HepG2 (cell line): ENCODE measurements at regions not wholly inside any gene's neighbourhood (a gene's known extent, or its start where the extent isn't known, plus 50 kb on each side); places are given as distances from the start of the nearest gene placed in this dataset.

Source experiments
- ATAC-seq: fragments of 200-7000 bp; cut with Tn5 transposase; 3 replicates; pipeline ENCODE4 v1.9.1; 2020; ENCODE audit warnings: mild to moderate bottlenecking, moderate library complexity
- BruUV-seq: library from RNA; stranded (reverse); fragments of 400-500 nt; replicated peaks from 2 replicates; lab custom pipeline; 2021; lab: Mats Ljungman, UMichigan
- CTCF ChIA-PET: fragments of 300-600 bp; formaldehyde crosslinking; extraction: SDS; loops from one replicate; lab custom pipeline; 2021; ENCODE audit warnings: low total read pairs, inconsistent platforms, low intra/inter-chr PET ratio; lab: Yijun Ruan, JAX
- POLR2A ChIA-PET: fragments of 350-600 bp; sonication (Branson Sonifier 250); formaldehyde crosslinking; loops from one replicate; lab custom pipeline; 2020; ENCODE audit warnings: antibody characterized with exemption, inconsistent platforms; lab: Yijun Ruan, JAX
- DNase-seq: peaks from one replicate; pipeline ENCODE4 v3.0.0-alpha.2; 2015; ENCODE audit warnings: low spot score
- FAIRE-seq: peaks from 3 replicates; lab custom pipeline; 2011; peaks lifted over from hg19 to GRCh38; lab: Jason Lieb, UNC
- H2AFZ ChIP-seq: one replicate; pipeline ENCODE4 v1.6.1; 2011; ENCODE audit warnings: low read length, inconsistent platforms
- H3K27ac ChIP-seq: fragments of 300-600 bp; 3 replicates; pipeline ENCODE4 v1.8.0; 2011; ENCODE audit warnings: mixed run types, mild to moderate bottlenecking, mixed read lengths, low read length, inconsistent platforms; ENCODE audit not compliant: insufficient read depth; ENCODE audit errors: extremely low read length
- H3K27me3 ChIP-seq, 2 experiments: fragments of 200-600 bp in 1 of 2; 2 replicates in 1 of 2; 3 replicates in 1 of 2; pipeline versions ENCODE4 v1.6.0 to v1.8.0; 2011; ENCODE audit warnings: low read length in 2 of 2, mild to moderate bottlenecking in 2 of 2, moderate library complexity in 2 of 2, inconsistent platforms in 1 of 2; ENCODE audit not compliant: insufficient read depth in 2 of 2, control insufficient read depth in 1 of 2
- H3K36me3 ChIP-seq, 2 experiments: fragments of 200-600 bp in 1 of 2; replicated peaks in 1 of 2; 2 replicates in 1 of 2; 3 replicates in 1 of 2; pipeline versions ENCODE4 v1.5.1 to v1.8.0; 2011; ENCODE audit warnings: low read length in 2 of 2, inconsistent platforms in 1 of 2; ENCODE audit not compliant: insufficient read depth in 2 of 2, control insufficient read depth in 1 of 2
- H3K4me1 ChIP-seq: 2 replicates; pipeline ENCODE4 v1.5.1; 2012; ENCODE audit warnings: low read length, inconsistent platforms; ENCODE audit not compliant: insufficient read depth
- H3K4me2 ChIP-seq: 2 replicates; pipeline ENCODE4 v1.6.0; 2011; ENCODE audit warnings: low read depth, low read length, inconsistent platforms
- H3K4me3 ChIP-seq, 3 experiments: fragments of 200-600 bp in 1 of 3; sonication (generic), shearing (Covaris generic) in 1 of 3; replicated peaks in 1 of 3; 2 replicates each; pipeline ENCODE4 v1.5.1; 2011 to 2016; ENCODE audit warnings: low read length in 3 of 3, inconsistent platforms in 2 of 3, low read depth in 2 of 3, mild to moderate bottlenecking in 2 of 3, control low read depth in 1 of 3, mixed read lengths in 1 of 3; ENCODE audit not compliant: insufficient read depth in 1 of 3
- H3K79me2 ChIP-seq: one replicate; pipeline ENCODE4 v1.6.1; 2011; ENCODE audit warnings: low read length, inconsistent platforms; ENCODE audit not compliant: insufficient read depth
- H3K9ac ChIP-seq: 2 replicates; pipeline ENCODE4 v1.6.0; 2011; ENCODE audit warnings: mild to moderate bottlenecking, low read depth, low read length, inconsistent platforms; ENCODE audit not compliant: insufficient read depth
- H3K9me3 ChIP-seq: 2 replicates; pipeline ENCODE4 v1.5.1; 2012; ENCODE audit warnings: mild to moderate bottlenecking, low read length
- H4K20me1 ChIP-seq: 2 replicates; pipeline ENCODE4 v1.6.0; 2011; ENCODE audit warnings: inconsistent platforms, mild to moderate bottlenecking, low read length, moderate library complexity; ENCODE audit not compliant: insufficient read depth
- ARID5B ChIP-seq: IDR thresholded peaks from 2 replicates; pipeline ENCODE4 v1.4.0; 2020; ENCODE audit warnings: mild to moderate bottlenecking, missing genetic modification reagents
- HDAC2 ChIP-seq: sonication (generic); formaldehyde crosslinking; IDR thresholded peaks from 2 replicates; pipeline ENCODE4 v1.4.0; 2020; ENCODE audit warnings: missing genetic modification reagents
- HNF4G ChIP-seq, 2 experiments: sonication (generic) in 1 of 2; formaldehyde crosslinking in 1 of 2; IDR thresholded peaks; 2 replicates each; pipeline versions ENCODE4 v1.4.0 to v1.6.1; 2011 to 2020; ENCODE audit warnings: borderline replicate concordance in 2 of 2, low read depth in 2 of 2, mild to moderate bottlenecking in 2 of 2, low read length in 1 of 2, missing genetic modification reagents in 1 of 2, moderate library complexity in 1 of 2
- TBX2 ChIP-seq: sonication (generic); formaldehyde crosslinking; IDR thresholded peaks from 2 replicates; pipeline ENCODE4 v1.5.0; 2020; ENCODE audit warnings: missing genetic modification reagents, mild to moderate bottlenecking, borderline replicate concordance
- ZBTB44 ChIP-seq: sonication (generic); formaldehyde crosslinking; IDR thresholded peaks from 2 replicates; pipeline ENCODE4 v1.4.0; 2020; ENCODE audit warnings: missing genetic modification reagents
- ZNF205 ChIP-seq: IDR thresholded peaks from 2 replicates; pipeline ENCODE4 v1.6.1; 2018; ENCODE audit warnings: missing biosample characterization, missing genetic modification reagents
- ZNF580 ChIP-seq: IDR thresholded peaks from 2 replicates; pipeline ENCODE4 v1.6.1; 2016; ENCODE audit warnings: low read depth, borderline replicate concordance
- ZNF713 ChIP-seq: sonication (generic); formaldehyde crosslinking; IDR thresholded peaks from 2 replicates; pipeline ENCODE4 v1.4.0; 2020; ENCODE audit warnings: mild to moderate bottlenecking, missing genetic modification reagents
- WGBS: methylation state at CpG from one replicate; pipeline ENCODE4 v1.1.6; 2017; ENCODE audit warnings: low lambda C conversion rate; 5-methylcytosine and 5-hydroxymethylcytosine counted together
- in situ Hi-C: cut with HindIII; loops from 2 replicates; pipeline ENCODE4 v1.10.0; 2017; ENCODE audit warnings: low pct_unique_long_range_greater_than_20kb; ENCODE audit not compliant: extremely low pct_ligation_motif_present
- intact Hi-C: fragments of 100-400 bp; cut with micrococcal nuclease; formaldehyde crosslinking; loops from one replicate; pipeline ENCODE4 v1.10.0; 2022; ENCODE audit not compliant: unreplicated experiment

- TF ChIP-seq ARID5B (CRISPR knock-in tag) (no peak), HNF4G (IDR thresholded peaks at IDR 0.05; ENCODE audit: borderline replicate concordance, low read depth, low read length) (no peak), HNF4G (CRISPR knock-in tag; IDR thresholded peaks at IDR 0.05; ENCODE audit: borderline replicate concordance, low read depth) (no peak), HDAC2 (no peak), ZNF205 (CRISPR knock-in tag) (no peak)
These were observed 578.2 kb downstream of the FAM133A start (continued) for GRCh38 chrX:94252211-94252610.

- no CpG with 5 or more reads among the region's 1 CpG for WGBS
- Histone ChIP-seq H3K4me3 (no peak overlapping the region), H3K9ac (no peak overlapping the region), H3K27ac (no peak overlapping the region), H3K4me2 (no peak overlapping the region), H2AFZ (no peak overlapping the region), H3K36me3 (no peaks in the 10 kb centered on the region), H3K27me3 (no peaks in the 10 kb centered on the region), H4K20me1 (no peaks in the 10 kb centered on the region), H3K4me1 (no peaks in the 10 kb centered on the region), H3K9me3 (0 out of 2 replicates have a peak, but pooled peaks cover 8% of the 10 kb centered on the region), H3K79me2 (no peaks in the 10 kb centered on the region)
- ChIA-PET CTCF (no interaction called here), POLR2A (no interaction called here)
- FAIRE-seq = no peak
- no peak for DNase-seq
- in situ Hi-C loops = no loop called here
- TF ChIP-seq ZBTB44 (CRISPR knock-in tag) (no peak), ZNF713 (CRISPR knock-in tag) (no peak), TBX2 (no peak), ZNF580 (CRISPR knock-in tag) (no peak)
- no TSS peak for BruUV-seq
- no peak for ATAC-seq
- intact Hi-C loops = no loop called here
These were observed 582.4 kb downstream of the FAM133A start for GRCh38 chrX:94256396-94256795.
